HCT116 (cell line): ENCODE measurements at regions not wholly inside any gene's neighbourhood (a gene's known extent, or its start where the extent isn't known, plus 50 kb on each side); places are given as distances from the start of the nearest gene placed in this dataset.

Source experiments
- CBX3 ChIP-seq: IDR thresholded peaks from 2 replicates; pipeline ENCODE4 v1.6.1; 2012; ENCODE audit warnings: low read depth
- JUND ChIP-seq: IDR thresholded peaks from 2 replicates; pipeline ENCODE4 v1.6.1; 2012
- POLR2A ChIP-seq: IDR thresholded peaks from 2 replicates; pipeline ENCODE4 v1.7.0; 2011; ENCODE audit warnings: borderline replicate concordance; ENCODE audit not compliant: insufficient read depth, insufficient read length; ENCODE audit errors: extremely low read depth
- REST ChIP-seq: IDR thresholded peaks from 2 replicates; pipeline ENCODE4 v1.6.1; 2012; ENCODE audit warnings: low read depth
- TF ChIP-seq, protein P1 (sequence below), 3 experiments: fragments of 200-600 bp in 1 of 3; sonication (generic) in 1 of 3; IDR thresholded peaks in 2 of 3; conservative IDR thresholded peaks in 1 of 3; 2 replicates each; pipeline ENCODE4 v1.5.1; 2012 to 2017; ENCODE audit warnings: low read depth in 2 of 3, low read length in 2 of 3, antibody characterized with exemption in 1 of 3, borderline replicate concordance in 1 of 3, control low read depth in 1 of 3, mild to moderate bottlenecking in 1 of 3, mixed read lengths in 1 of 3, mixed run types in 1 of 3, moderate library complexity in 1 of 3; ENCODE audit not compliant: insufficient read depth in 1 of 3
- TF ChIP-seq, protein P2 (sequence below): IDR thresholded peaks from 2 replicates; pipeline ENCODE4 v1.6.1; 2012

DNA sequence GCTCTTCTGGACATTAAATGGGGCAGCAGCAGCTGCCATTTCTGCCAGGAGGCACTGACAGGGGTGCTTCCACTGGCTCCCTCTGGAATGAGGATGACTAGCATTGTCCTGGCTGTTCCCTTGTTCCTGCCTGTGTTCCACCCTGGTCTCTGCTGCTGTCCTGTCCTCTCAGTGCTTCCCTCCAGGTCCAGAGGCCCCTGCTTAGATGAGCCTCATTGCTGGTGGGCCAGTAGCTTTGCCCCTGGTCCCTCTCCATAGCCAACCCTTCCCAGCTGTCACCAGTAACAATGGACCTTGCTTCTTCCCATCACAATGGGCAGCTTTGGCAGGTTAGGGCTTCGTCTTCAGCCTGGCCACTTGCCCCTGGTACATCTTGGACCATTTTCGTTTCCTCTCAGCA is 561.1 kb downstream of the TCERG1L start:
- TF ChIP-seq CBX3 (no peak), POLR2A (no peak), REST (no peak), JUND (no peak)
- TF ChIP-seq, protein P1, sequence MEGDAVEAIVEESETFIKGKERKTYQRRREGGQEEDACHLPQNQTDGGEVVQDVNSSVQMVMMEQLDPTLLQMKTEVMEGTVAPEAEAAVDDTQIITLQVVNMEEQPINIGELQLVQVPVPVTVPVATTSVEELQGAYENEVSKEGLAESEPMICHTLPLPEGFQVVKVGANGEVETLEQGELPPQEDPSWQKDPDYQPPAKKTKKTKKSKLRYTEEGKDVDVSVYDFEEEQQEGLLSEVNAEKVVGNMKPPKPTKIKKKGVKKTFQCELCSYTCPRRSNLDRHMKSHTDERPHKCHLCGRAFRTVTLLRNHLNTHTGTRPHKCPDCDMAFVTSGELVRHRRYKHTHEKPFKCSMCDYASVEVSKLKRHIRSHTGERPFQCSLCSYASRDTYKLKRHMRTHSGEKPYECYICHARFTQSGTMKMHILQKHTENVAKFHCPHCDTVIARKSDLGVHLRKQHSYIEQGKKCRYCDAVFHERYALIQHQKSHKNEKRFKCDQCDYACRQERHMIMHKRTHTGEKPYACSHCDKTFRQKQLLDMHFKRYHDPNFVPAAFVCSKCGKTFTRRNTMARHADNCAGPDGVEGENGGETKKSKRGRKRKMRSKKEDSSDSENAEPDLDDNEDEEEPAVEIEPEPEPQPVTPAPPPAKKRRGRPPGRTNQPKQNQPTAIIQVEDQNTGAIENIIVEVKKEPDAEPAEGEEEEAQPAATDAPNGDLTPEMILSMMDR (IDR thresholded peaks at IDR 0.05 in 2 of 3, conservative IDR thresholded peaks at IDR 0.05 in 1 of 3; ENCODE audit: borderline replicate concordance in 1 of 3, insufficient read depth in 1 of 3, low read depth in 2 of 3, low read length in 2 of 3) = no peak
- TF ChIP-seq, protein P2, sequence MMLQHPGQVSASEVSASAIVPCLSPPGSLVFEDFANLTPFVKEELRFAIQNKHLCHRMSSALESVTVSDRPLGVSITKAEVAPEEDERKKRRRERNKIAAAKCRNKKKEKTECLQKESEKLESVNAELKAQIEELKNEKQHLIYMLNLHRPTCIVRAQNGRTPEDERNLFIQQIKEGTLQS = no peak
